ENCODE measurements at regions not wholly inside any gene's neighbourhood (a gene's known extent, or its start where the extent isn't known, plus 50 kb on each side); places are given as distances from the start of the nearest gene placed in this dataset. TPM values are rescaled to one million over a fixed set of nuclear protein-coding genes. Genes with fewer than 3 reads are reported as not detected.

Small RNAs in the stretch of these regions (small RNA-seq; reads per million reads assigned to genes)
- gene AC105424.1 (not detected), gene RF00156 (not detected), gene RN7SL205P (not detected), gene RNU6-224P (not detected)
